ENCODE measurements at regions not wholly inside any gene's neighbourhood (a gene's known extent, or its start where the extent isn't known, plus 50 kb on each side); places are given as distances from the start of the nearest gene placed in this dataset.

DNA sequence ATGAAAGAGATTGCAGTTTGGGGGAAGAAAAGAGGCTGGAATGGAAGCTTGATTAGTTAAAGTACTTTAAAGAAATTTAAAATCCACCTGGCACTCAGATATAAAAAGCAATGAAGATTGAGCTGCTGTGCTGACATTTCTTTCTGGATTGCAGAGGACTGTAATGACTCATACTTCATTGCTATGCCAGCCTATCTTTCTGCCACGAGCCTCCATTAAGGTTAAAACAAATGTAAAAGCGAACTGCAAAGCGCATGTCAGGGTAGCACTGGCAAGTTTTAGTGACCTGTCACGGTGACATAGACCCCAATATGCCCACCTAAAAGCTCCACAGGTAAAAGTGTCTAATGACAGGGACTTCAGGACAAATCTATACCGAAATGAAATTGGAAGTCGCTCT, 449.6 kb downstream of the C6orf118 start:
- no peak overlapping the region for H3K4me3 ChIP-seq (ENCODE audit: insufficient read depth, low read depth, low read length)
- H2BK15ac ChIP-seq (ENCODE audit: low read depth, low read length): no peak overlapping the region
- no peak overlapping the region for H3K18ac ChIP-seq (ENCODE audit: low read depth, low read length)
- H3K36me3 ChIP-seq (ENCODE audit: control insufficient read depth, insufficient read depth, low read length): no peaks in the 10 kb centered on the region
- BruUV-seq (replicated peaks): no TSS peak
- no peak overlapping the region for H3K9ac ChIP-seq (ENCODE audit: low read depth, low read length)
- H2BK5ac ChIP-seq (ENCODE audit: low read depth, low read length, poor library complexity, severe bottlenecking): no peak overlapping the region
- H3K27me3 ChIP-seq (ENCODE audit: control insufficient read depth, insufficient read depth, low read length): no peaks in the 10 kb centered on the region
- WGBS, 2 experiments (ENCODE audit: extremely low coverage in 2 of 2, insufficient read length in 1 of 2): 44% methylated on average over 3 of the region's 6 CpGs; no CpG with 5 or more reads in 1 of the 2 experiments
- H4K20me1 ChIP-seq (ENCODE audit: insufficient read depth, low read length): no peaks in the 10 kb centered on the region
- no peak overlapping the region for H2AK9ac ChIP-seq (replicated peaks; ENCODE audit: low read depth, low read length, poor library complexity)
- POLR2A ChIA-PET (ENCODE audit: unreplicated experiment): no interaction called here
- H3K4me2 ChIP-seq (ENCODE audit: low read depth, low read length): no peak overlapping the region
- H3K9me3 ChIP-seq (ENCODE audit: control insufficient read depth, insufficient read depth, low read length): peaks cover 11% of the 10 kb centered on the region
- H3K23ac ChIP-seq (ENCODE audit: low read depth, low read length): no peak overlapping the region
- no peak overlapping the region for H2AK5ac ChIP-seq (ENCODE audit: low read depth, low read length)
- in situ Hi-C loops (cut with MboI; ENCODE audit: low sequenced_read_pairs): no loop called here
- H2AFZ ChIP-seq (replicated peaks; ENCODE audit: low read length, poor library complexity): no peak overlapping the region
- no peak overlapping the region for H3K14ac ChIP-seq (replicated peaks; ENCODE audit: low read depth, low read length)
- intact Hi-C loops (cut with micrococcal nuclease): no loop called here
- no peak overlapping the region for H2BK120ac ChIP-seq (ENCODE audit: low read depth, low read length)
- H4K5ac ChIP-seq (ENCODE audit: low read depth, low read length): no peak overlapping the region
- H3K79me1 ChIP-seq (ENCODE audit: low read depth in 1 of 2, low read length in 2 of 2): no peaks in the 10 kb centered on the region
- no peak for ATAC-seq (ENCODE audit: low read depth)
- no peak overlapping the region for H3K4ac ChIP-seq (ENCODE audit: low read depth, low read length)
- no peak overlapping the region for H4K91ac ChIP-seq (ENCODE audit: insufficient read depth, low read depth, low read length)
- H3K4me1 ChIP-seq (ENCODE audit: control insufficient read depth, insufficient read depth, low read length): no peaks in the 10 kb centered on the region
- no peak overlapping the region for H4K8ac ChIP-seq (ENCODE audit: low read depth in 2 of 2, low read length in 2 of 2)
- CTCF ChIA-PET: no interaction called here
- dilution Hi-C loops (cut with HindIII; ENCODE audit: low sequenced_read_pairs, unreplicated experiment): no loop called here
- no peaks in the 10 kb centered on the region for H3K9me1 ChIP-seq (ENCODE audit: insufficient read depth, low read length)
- H3K56ac ChIP-seq (ENCODE audit: extremely low read depth, insufficient read depth, low read length): no peak overlapping the region
- H2BK20ac ChIP-seq (ENCODE audit: low read depth, low read length): no peak overlapping the region
- TF ChIP-seq SMC3 (IDR thresholded peaks at IDR 0.05; ENCODE audit: low read depth, low read length) (no peak), MAFK (IDR thresholded peaks at IDR 0.05; ENCODE audit: low read depth, low read length) (no peak), FOS (IDR thresholded peaks at IDR 0.05; ENCODE audit: low read depth, low read length) (no peak)
- TF ChIP-seq, protein P1, sequence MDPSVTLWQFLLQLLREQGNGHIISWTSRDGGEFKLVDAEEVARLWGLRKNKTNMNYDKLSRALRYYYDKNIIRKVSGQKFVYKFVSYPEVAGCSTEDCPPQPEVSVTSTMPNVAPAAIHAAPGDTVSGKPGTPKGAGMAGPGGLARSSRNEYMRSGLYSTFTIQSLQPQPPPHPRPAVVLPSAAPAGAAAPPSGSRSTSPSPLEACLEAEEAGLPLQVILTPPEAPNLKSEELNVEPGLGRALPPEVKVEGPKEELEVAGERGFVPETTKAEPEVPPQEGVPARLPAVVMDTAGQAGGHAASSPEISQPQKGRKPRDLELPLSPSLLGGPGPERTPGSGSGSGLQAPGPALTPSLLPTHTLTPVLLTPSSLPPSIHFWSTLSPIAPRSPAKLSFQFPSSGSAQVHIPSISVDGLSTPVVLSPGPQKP (IDR thresholded peaks at IDR 0.05; ENCODE audit: borderline replicate concordance, low read depth, low read length): no peak
- H3K27ac ChIP-seq (ENCODE audit: insufficient read depth, low read length): no peak overlapping the region
- DNase-seq: no peak

All from IMR-90 (cell line).